ENCODE measurements at regions not wholly inside any gene's neighbourhood (a gene's known extent, or its start where the extent isn't known, plus 50 kb on each side); places are given as distances from the start of the nearest gene placed in this dataset.

DNA sequence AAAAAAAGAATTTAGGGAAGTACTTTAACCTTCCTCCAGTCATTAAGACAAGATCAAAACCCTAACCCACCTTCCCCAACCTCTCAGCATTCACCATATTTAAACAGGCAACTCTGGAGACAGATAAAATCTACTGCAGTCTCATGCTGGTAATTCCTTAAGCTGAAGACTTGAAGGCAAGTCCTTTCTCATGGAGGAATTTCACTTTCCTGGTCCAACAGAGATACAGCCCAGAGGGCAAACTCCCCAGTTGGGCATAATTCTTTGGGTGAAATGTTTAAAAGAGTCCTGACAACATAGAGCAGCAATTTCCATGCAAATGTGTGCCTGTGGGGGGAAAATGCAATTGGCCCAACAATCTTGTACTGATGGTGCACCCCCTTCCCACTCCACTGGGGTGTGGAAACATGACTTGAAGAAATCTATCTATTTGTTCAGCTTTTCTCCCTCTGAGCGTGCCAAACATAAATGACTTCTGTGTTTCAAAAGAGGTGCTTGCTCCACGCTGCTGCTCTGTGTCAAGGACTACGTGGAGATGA is 131.8 kb upstream of the HNRNPA3 start:
- no peak overlapping the region for H3K4me3 ChIP-seq (ENCODE audit: low read length in 3 of 3)

GRCh38 chr2:177084607-177085006 is 128.0 kb upstream of the HNRNPA3 start:
- FAIRE-seq (no peak), DNase-seq (peak in 2 of 5 donors; percentile 25 to 38)
- Histone ChIP-seq H3K4me1 (ENCODE audit: control insufficient read depth in 2 of 3, insufficient read depth in 2 of 3, low read depth in 1 of 3, low read length in 3 of 3) (no peaks in the 10 kb centered on the region), H3K36me3 (ENCODE audit: control insufficient read depth in 2 of 3, insufficient read depth in 3 of 3, low read length in 3 of 3) (no peaks in the 10 kb centered on the region), H3K9me3 (ENCODE audit: control insufficient read depth in 2 of 3, insufficient read depth in 1 of 3, low read length in 3 of 3) (no peaks in the 10 kb centered on the region), H3K27me3 (ENCODE audit: control insufficient read depth, insufficient read depth, low read length) (no peaks in the 10 kb centered on the region), H3K9ac (ENCODE audit: low read length in 3 of 3) (no peak overlapping the region), H3K4me3 (ENCODE audit: low read length in 3 of 3) (no peak overlapping the region), H3K27ac (ENCODE audit: low read depth in 2 of 2, low read length in 2 of 2) (no peak overlapping the region)
- TF ChIP-seq CTCF (IDR thresholded peaks at IDR 0.05; ENCODE audit: borderline replicate concordance, extremely low read depth, insufficient read depth) = no peak
- intact Hi-C loops (cut with DNase I) = no loop called here

More for the DNA sequence above, 131.8 kb upstream of the HNRNPA3 start:
- Histone ChIP-seq H3K9me3 (ENCODE audit: control insufficient read depth in 2 of 3, insufficient read depth in 1 of 3, low read length in 3 of 3) (no peaks in the 10 kb centered on the region), H3K27me3 (ENCODE audit: control insufficient read depth, insufficient read depth, low read length) (no peaks in the 10 kb centered on the region), H3K27ac (ENCODE audit: low read depth in 2 of 2, low read length in 2 of 2) (no peak overlapping the region), H3K36me3 (ENCODE audit: control insufficient read depth in 2 of 3, insufficient read depth in 3 of 3, low read length in 3 of 3) (no peaks in the 10 kb centered on the region), H3K9ac (ENCODE audit: low read length in 3 of 3) (no peak overlapping the region), H3K4me1 (ENCODE audit: control insufficient read depth in 2 of 3, insufficient read depth in 2 of 3, low read depth in 1 of 3, low read length in 3 of 3) (no peaks in the 10 kb centered on the region)
- DNase-seq = no peak
- no peak for FAIRE-seq
- intact Hi-C loops (cut with DNase I) = no loop called here
- TF ChIP-seq CTCF (IDR thresholded peaks at IDR 0.05; ENCODE audit: borderline replicate concordance, extremely low read depth, insufficient read depth) = no peak

DNA sequence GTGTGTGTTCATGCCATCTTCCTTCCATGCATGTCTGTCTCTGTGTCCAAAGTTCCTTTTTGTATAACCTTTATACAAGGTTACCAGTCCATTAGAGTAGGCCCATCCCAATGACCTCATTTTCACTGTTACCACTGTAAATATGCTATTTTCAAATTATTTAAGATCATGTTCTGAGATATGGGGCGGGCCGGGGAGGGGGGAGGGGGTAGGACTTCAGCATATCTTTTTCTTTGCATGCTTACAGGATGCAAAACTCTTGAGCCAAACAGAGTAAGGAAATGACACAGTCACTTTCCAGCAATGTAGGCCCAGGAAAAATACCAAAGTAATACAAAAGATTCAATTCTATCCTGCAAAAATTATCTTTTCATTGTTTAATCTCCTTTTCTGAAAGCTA is 124.1 kb upstream of the HNRNPA3 start:
- TF ChIP-seq CTCF (IDR thresholded peaks at IDR 0.05; ENCODE audit: borderline replicate concordance, extremely low read depth, insufficient read depth) = no peak

GRCh38 chr2:177090967-177091366 is 121.6 kb upstream of the HNRNPA3 start:
- FAIRE-seq = no peak
- Histone ChIP-seq H3K36me3 (ENCODE audit: control insufficient read depth in 2 of 3, insufficient read depth in 3 of 3, low read length in 3 of 3) (no peaks in the 10 kb centered on the region), H3K4me1 (ENCODE audit: control insufficient read depth in 2 of 3, insufficient read depth in 2 of 3, low read depth in 1 of 3, low read length in 3 of 3) (no peaks in the 10 kb centered on the region), H3K27ac (ENCODE audit: low read depth in 2 of 2, low read length in 2 of 2) (no peak overlapping the region), H3K9ac (ENCODE audit: low read length in 3 of 3) (no peak overlapping the region), H3K4me3 (ENCODE audit: low read length in 3 of 3) (no peak overlapping the region), H3K27me3 (ENCODE audit: control insufficient read depth, insufficient read depth, low read length) (no peaks in the 10 kb centered on the region), H3K9me3 (ENCODE audit: control insufficient read depth in 2 of 3, insufficient read depth in 1 of 3, low read length in 3 of 3) (no peaks in the 10 kb centered on the region)
- intact Hi-C loops (cut with DNase I) = no loop called here
- no peak for DNase-seq
- TF ChIP-seq CTCF (IDR thresholded peaks at IDR 0.05; ENCODE audit: borderline replicate concordance, extremely low read depth, insufficient read depth) = no peak

More for the DNA sequence above, 124.1 kb upstream of the HNRNPA3 start:
- no peaks in the 10 kb centered on the region for H3K4me1 ChIP-seq (ENCODE audit: control insufficient read depth in 2 of 3, insufficient read depth in 2 of 3, low read depth in 1 of 3, low read length in 3 of 3)
- no peaks in the 10 kb centered on the region for H3K36me3 ChIP-seq (ENCODE audit: control insufficient read depth in 2 of 3, insufficient read depth in 3 of 3, low read length in 3 of 3)
- intact Hi-C loops (cut with DNase I) = no loop called here
- no peaks in the 10 kb centered on the region for H3K27me3 ChIP-seq (ENCODE audit: control insufficient read depth, insufficient read depth, low read length)
- DNase-seq = no peak
- H3K27ac ChIP-seq (ENCODE audit: low read depth in 2 of 2, low read length in 2 of 2) = no peak overlapping the region
- FAIRE-seq = no peak
- H3K9ac ChIP-seq (ENCODE audit: low read length in 3 of 3) = no peak overlapping the region
- H3K9me3 ChIP-seq (ENCODE audit: control insufficient read depth in 2 of 3, insufficient read depth in 1 of 3, low read length in 3 of 3) = no peaks in the 10 kb centered on the region
- H3K4me3 ChIP-seq (ENCODE audit: low read length in 3 of 3) = no peak overlapping the region
